DND-41 (cell line): ENCODE measurements at regions not wholly inside any gene's neighbourhood (a gene's known extent, or its start where the extent isn't known, plus 50 kb on each side); places are given as distances from the start of the nearest gene placed in this dataset.

Experiments
- ATAC-seq: fragments of 200-7000 bp; cut with Tn5 transposase; 3 replicates; pipeline ENCODE4 v1.9.1; 2021; ENCODE audit warnings: low read depth; ENCODE audit not compliant: insufficient read depth
- DNase-seq: peaks from one replicate; pipeline ENCODE4 v3.0.0-alpha.2; 2020
- H2AFZ ChIP-seq: 2 replicates; pipeline ENCODE4 v1.6.0; 2012; ENCODE audit warnings: low read depth, low read length
- H3K27ac ChIP-seq: 2 replicates; pipeline ENCODE4 v1.5.1; 2012; ENCODE audit warnings: low read length, inconsistent platforms
- H3K27me3 ChIP-seq: fragments of 200-600 bp; sonication (generic); 2 replicates; pipeline ENCODE4 v1.6.0; 2012; ENCODE audit warnings: low read length, mild to moderate bottlenecking, inconsistent platforms; ENCODE audit not compliant: insufficient read depth, poor library complexity
- H3K36me3 ChIP-seq: 2 replicates; pipeline ENCODE4 v1.5.1; 2012; ENCODE audit warnings: low read length, inconsistent platforms; ENCODE audit not compliant: insufficient read depth
- H3K4me1 ChIP-seq: 2 replicates; pipeline ENCODE4 v1.5.1; 2012; ENCODE audit warnings: mild to moderate bottlenecking, low read length; ENCODE audit not compliant: insufficient read depth
- H3K4me2 ChIP-seq: 2 replicates; pipeline ENCODE4 v1.6.0; 2012; ENCODE audit warnings: mild to moderate bottlenecking, moderate library complexity, low read length, inconsistent platforms; ENCODE audit not compliant: insufficient read depth
- H3K4me3 ChIP-seq, 2 experiments: fragments of 200-600 bp in 1 of 2; shearing (Covaris generic) in 1 of 2; 2 replicates each; pipeline ENCODE4 v1.5.1; 2012 to 2016; ENCODE audit warnings: inconsistent platforms in 2 of 2, low read length in 2 of 2, mild to moderate bottlenecking in 2 of 2, low read depth in 1 of 2, moderate library complexity in 1 of 2
- H3K79me2 ChIP-seq: 2 replicates; pipeline ENCODE4 v1.6.0; 2012; ENCODE audit warnings: low read length, inconsistent platforms; ENCODE audit not compliant: insufficient read depth
- H3K9ac ChIP-seq: 2 replicates; pipeline ENCODE4 v1.6.0; 2012; ENCODE audit warnings: low read depth, mild to moderate bottlenecking, inconsistent platforms, low read length, moderate library complexity
- H3K9me3 ChIP-seq: 2 replicates; pipeline ENCODE4 v1.5.1; 2012; ENCODE audit warnings: low read length, moderate library complexity, mild to moderate bottlenecking, inconsistent platforms; ENCODE audit not compliant: insufficient read depth, severe bottlenecking
- H4K20me1 ChIP-seq: 2 replicates; pipeline ENCODE4 v1.6.0; 2012; ENCODE audit warnings: low read length; ENCODE audit not compliant: insufficient read depth
- CTCF ChIP-seq: IDR thresholded peaks from 2 replicates; pipeline ENCODE4 v1.5.1; 2012; ENCODE audit warnings: borderline replicate concordance, low read length, moderate library complexity, mild to moderate bottlenecking; ENCODE audit not compliant: poor library complexity, severe bottlenecking; ENCODE audit errors: extremely low read depth
- EZH2 ChIP-seq: IDR thresholded peaks from 3 replicates; pipeline ENCODE4 v1.6.1; 2012; ENCODE audit warnings: borderline replicate concordance, low read depth, mild to moderate bottlenecking, moderate library complexity, low read length, inconsistent platforms; ENCODE audit not compliant: severe bottlenecking

GRCh38 chr6:92541448-92542060, 877.8 kb downstream of the EPHA7 start:
- no peak overlapping the region for H3K4me3 ChIP-seq
- H2AFZ ChIP-seq: no peak overlapping the region
- DNase-seq: no peak
- no peaks in the 10 kb centered on the region for H3K36me3 ChIP-seq
- H3K27me3 ChIP-seq: no peaks in the 10 kb centered on the region
- H3K4me1 ChIP-seq: no peaks in the 10 kb centered on the region
- no peaks in the 10 kb centered on the region for H3K9me3 ChIP-seq
- no peak overlapping the region for H3K27ac ChIP-seq
- TF ChIP-seq CTCF (no peak), EZH2 (no peak)
- no peak overlapping the region for H3K4me2 ChIP-seq
- no peak for ATAC-seq
- H4K20me1 ChIP-seq: no peaks in the 10 kb centered on the region
- H3K9ac ChIP-seq: no peak overlapping the region
- no peaks in the 10 kb centered on the region for H3K79me2 ChIP-seq

GRCh38 chr6:92538926-92539325, 880.4 kb downstream of the EPHA7 start:
- Histone ChIP-seq H3K27ac (no peak overlapping the region), H3K4me2 (no peak overlapping the region)

GRCh38 chr6:92538275-92538674, 881.1 kb downstream of the EPHA7 start:
- H3K4me3 ChIP-seq: no peak overlapping the region
- no peak overlapping the region for H3K4me2 ChIP-seq
- no peaks in the 10 kb centered on the region for H3K79me2 ChIP-seq
- H3K27me3 ChIP-seq: no peaks in the 10 kb centered on the region
- H4K20me1 ChIP-seq: no peaks in the 10 kb centered on the region
- H3K4me1 ChIP-seq: no peaks in the 10 kb centered on the region
- H3K9me3 ChIP-seq: no peaks in the 10 kb centered on the region
- H2AFZ ChIP-seq: no peak overlapping the region
- DNase-seq (no peak), ATAC-seq (no peak)
- no peaks in the 10 kb centered on the region for H3K36me3 ChIP-seq
- TF ChIP-seq CTCF (no peak), EZH2 (no peak)
- H3K27ac ChIP-seq: no peak overlapping the region
- no peak overlapping the region for H3K9ac ChIP-seq

More at GRCh38 chr6:92538926-92539325, 880.4 kb downstream of the EPHA7 start:
- no peaks in the 10 kb centered on the region for H3K4me1 ChIP-seq
- no peak overlapping the region for H3K9ac ChIP-seq
- H3K79me2 ChIP-seq: no peaks in the 10 kb centered on the region
- H3K9me3 ChIP-seq: no peaks in the 10 kb centered on the region
- H3K36me3 ChIP-seq: no peaks in the 10 kb centered on the region
- H2AFZ ChIP-seq: no peak overlapping the region
- no peaks in the 10 kb centered on the region for H3K27me3 ChIP-seq
- TF ChIP-seq CTCF (no peak), EZH2 (no peak)
- DNase-seq (no peak), ATAC-seq (no peak)
- no peak overlapping the region for H3K4me3 ChIP-seq
- H4K20me1 ChIP-seq: no peaks in the 10 kb centered on the region
